ENCODE measurements at regions not wholly inside any gene's neighbourhood (a gene's known extent, or its start where the extent isn't known, plus 50 kb on each side); places are given as distances from the start of the nearest gene placed in this dataset.
A peak's percentile ranks its signal among the peaks of the same experiment; 100 is the strongest.

DNA sequence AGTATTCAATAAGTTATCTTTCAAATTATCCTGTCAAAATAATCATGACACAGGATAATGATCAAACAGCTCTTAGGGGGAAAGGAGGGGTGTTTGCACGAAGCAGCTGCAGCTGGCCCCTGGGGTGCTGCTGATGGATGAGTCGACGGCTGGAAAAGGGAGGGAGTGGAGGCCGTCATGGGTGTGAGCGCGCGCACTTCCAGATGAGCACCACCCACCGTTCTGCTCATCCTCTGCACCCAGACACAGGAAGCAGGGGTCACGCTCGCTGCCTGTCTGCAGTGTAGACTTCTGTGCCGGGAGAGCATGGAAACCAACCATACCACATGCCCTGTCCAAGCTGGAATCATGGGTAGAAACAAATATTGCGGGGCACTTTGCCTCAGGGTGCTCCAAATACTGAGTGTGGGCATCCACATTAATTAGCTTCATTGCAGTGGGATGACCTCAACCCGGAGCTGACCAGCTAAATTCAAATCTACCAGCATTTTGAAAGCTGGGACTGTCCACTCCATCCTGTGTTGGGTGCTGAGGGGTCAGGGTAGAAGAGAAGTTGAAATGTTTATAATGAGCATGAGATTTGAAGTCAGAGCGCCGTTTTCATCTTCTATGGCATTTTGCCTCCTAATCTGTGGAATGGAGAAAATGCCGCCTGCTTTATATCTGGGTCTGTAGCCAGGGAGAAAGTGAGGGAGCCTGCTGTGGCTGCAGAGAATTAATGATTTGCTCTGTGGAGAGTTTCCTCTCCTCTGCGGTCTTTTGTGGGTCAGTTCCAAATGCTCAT is 802.4 kb downstream of the TBC1D22A start:
- Histone ChIP-seq H3K4me3 (no peak overlapping the region), H3K4me1 (no peaks in the 10 kb centered on the region), H3K9me3 (no peaks in the 10 kb centered on the region), H3K36me3 (no peaks in the 10 kb centered on the region), H3K27ac (no peak overlapping the region), H3K27me3 (peaks cover 0 to 10% (median 0%) of the 10 kb centered on the region in 9 donors)
- DNase-seq (peak in 1 of 5 donors; percentile 4), ATAC-seq (no peak)
- intact Hi-C loops (cut with DNase I), result no loop called here
- no peak for TF ChIP-seq POLR2A (IDR thresholded peaks at IDR 0.05)
- TF ChIP-seq, protein P1, sequence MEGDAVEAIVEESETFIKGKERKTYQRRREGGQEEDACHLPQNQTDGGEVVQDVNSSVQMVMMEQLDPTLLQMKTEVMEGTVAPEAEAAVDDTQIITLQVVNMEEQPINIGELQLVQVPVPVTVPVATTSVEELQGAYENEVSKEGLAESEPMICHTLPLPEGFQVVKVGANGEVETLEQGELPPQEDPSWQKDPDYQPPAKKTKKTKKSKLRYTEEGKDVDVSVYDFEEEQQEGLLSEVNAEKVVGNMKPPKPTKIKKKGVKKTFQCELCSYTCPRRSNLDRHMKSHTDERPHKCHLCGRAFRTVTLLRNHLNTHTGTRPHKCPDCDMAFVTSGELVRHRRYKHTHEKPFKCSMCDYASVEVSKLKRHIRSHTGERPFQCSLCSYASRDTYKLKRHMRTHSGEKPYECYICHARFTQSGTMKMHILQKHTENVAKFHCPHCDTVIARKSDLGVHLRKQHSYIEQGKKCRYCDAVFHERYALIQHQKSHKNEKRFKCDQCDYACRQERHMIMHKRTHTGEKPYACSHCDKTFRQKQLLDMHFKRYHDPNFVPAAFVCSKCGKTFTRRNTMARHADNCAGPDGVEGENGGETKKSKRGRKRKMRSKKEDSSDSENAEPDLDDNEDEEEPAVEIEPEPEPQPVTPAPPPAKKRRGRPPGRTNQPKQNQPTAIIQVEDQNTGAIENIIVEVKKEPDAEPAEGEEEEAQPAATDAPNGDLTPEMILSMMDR (IDR thresholded peaks at IDR 0.05), result no peak
- WGBS, 4 donors, result 42 to 73% (median 54%) methylated on average over 16 to 17 of the region's 17 CpGs

DNA sequence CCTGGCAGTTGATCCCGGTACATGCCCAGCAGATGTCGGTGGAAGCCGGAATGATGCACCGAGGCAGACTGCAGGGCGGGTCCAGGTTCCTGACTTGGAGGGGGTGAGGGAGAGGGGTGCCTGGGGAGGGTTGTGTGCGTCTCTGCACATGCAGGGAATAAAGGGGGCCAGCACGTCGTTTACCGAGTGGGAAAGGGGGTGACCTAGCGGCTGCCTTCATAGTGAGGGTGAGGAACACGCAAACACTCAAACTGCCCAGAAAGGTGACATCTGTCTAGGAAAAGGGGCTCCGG is 801.7 kb downstream of the TBC1D22A start:
- ATAC-seq, result no peak
- TF ChIP-seq, protein P1 (IDR thresholded peaks at IDR 0.05), result no peak
- no peak for TF ChIP-seq POLR2A (IDR thresholded peaks at IDR 0.05)
- Histone ChIP-seq H3K9me3 (no peaks in the 10 kb centered on the region), H3K4me1 (no peaks in the 10 kb centered on the region), H3K4me3 (no peak overlapping the region), H3K27ac (no peak overlapping the region), H3K36me3 (no peaks in the 10 kb centered on the region), H3K27me3 (peaks cover 0 to 15% (median 0%) of the 10 kb centered on the region in 9 donors)
- intact Hi-C loops (cut with DNase I), result no loop called here
- peak in 1 of 5 donors; percentile 9 for DNase-seq
- WGBS, 4 donors, result 82 to 90% (median 86%) methylated on average over 12 of the region's 12 CpGs

DNA sequence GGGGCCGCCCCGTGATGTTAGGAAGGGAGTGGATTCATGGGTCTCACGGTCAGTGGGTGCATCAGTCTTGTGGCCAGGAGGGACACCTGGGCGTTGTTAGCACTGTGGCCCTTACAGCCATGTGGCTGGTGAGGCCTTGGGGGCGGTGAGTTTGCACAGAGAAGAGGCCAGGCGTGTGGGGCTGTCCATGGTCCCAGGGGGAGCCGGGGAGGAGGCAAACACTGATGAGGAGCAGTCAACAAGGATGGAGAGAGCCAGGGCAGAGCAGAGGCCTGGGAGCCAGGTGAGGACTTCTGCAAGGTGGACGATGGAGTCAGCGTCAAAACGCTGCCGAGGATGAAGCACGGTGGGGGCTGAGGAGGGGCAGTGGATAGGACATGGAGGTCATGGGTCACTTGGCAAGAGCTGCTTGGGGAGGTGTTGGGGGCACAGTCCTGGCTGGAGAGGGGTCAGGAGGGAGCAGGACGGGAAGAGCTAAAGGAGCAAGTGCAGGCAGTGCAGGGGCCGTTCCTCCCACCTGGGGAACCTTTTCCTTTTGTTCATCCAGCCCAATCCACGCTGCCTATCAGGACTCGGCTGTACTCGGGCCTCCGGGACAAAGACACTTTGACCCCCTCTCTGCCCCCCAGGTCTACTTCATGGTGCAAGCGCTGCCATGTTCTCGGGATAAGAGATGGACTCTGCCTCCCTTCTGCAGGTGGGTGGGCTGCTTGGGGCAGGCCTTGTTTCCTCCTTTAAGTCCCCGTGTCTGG is 801.1 kb downstream of the TBC1D22A start:
- WGBS, 4 donors, result 80 to 87% (median 84%) methylated on average over 21 of the region's 21 CpGs
- peak in 1 of 5 donors; percentile 11 for DNase-seq
- no peak overlapping the region for H3K4me3 ChIP-seq
- intact Hi-C loops (cut with DNase I), result no loop called here
- H3K27ac ChIP-seq, result no peak overlapping the region
- peak in 1 of 4 donors; percentile 13 for ATAC-seq
- H3K4me1 ChIP-seq, result no peaks in the 10 kb centered on the region
- H3K36me3 ChIP-seq, result no peaks in the 10 kb centered on the region
- H3K27me3 ChIP-seq, result peaks cover 0 to 15% (median 0%) of the 10 kb centered on the region in 9 donors
- no peak for TF ChIP-seq POLR2A (IDR thresholded peaks at IDR 0.05)
- TF ChIP-seq, protein P1 (IDR thresholded peaks at IDR 0.05), result no peak
- no peaks in the 10 kb centered on the region for H3K9me3 ChIP-seq

DNA sequence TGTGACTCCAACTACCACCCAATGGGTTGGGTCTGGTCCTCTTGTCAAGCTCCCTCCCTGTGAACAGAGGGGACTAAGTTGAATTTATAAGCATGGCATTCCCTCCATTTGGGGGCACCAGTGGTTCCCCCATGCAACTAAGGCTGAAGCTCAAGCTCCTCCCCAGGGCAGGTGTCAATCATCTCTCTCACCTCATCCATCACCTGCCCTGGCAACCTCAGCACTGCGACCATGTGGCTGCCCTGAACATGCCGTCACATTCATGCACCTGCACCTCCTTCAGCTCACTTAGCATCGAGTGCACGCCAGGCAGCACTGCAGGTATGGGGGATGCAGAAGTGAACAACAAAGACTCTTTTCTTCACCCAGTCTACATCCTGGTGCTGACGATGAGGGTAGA is 799.3 kb downstream of the TBC1D22A start:
- 73 to 83% (median 80%) methylated on average over 4 to 5 of the region's 5 CpGs for WGBS, 4 donors
- H3K36me3 ChIP-seq, result no peaks in the 10 kb centered on the region
- H3K27me3 ChIP-seq, result peaks cover 0 to 15% (median 0%) of the 10 kb centered on the region in 9 donors
- H3K27ac ChIP-seq, result no peak overlapping the region
- H3K4me3 ChIP-seq, result no peak overlapping the region
- no peak for TF ChIP-seq POLR2A (IDR thresholded peaks at IDR 0.05)
- DNase-seq (no peak), ATAC-seq (no peak)
- peaks cover 0 to 3% (median 0%) of the 10 kb centered on the region in 12 donors for H3K4me1 ChIP-seq
- intact Hi-C loops (cut with DNase I), result no loop called here
- no peaks in the 10 kb centered on the region for H3K9me3 ChIP-seq

Data from heart left ventricle (tissue), 16 donors.